ENCODE measurements at regions not wholly inside any gene's neighbourhood (a gene's known extent, or its start where the extent isn't known, plus 50 kb on each side); places are given as distances from the start of the nearest gene placed in this dataset.

DNA sequence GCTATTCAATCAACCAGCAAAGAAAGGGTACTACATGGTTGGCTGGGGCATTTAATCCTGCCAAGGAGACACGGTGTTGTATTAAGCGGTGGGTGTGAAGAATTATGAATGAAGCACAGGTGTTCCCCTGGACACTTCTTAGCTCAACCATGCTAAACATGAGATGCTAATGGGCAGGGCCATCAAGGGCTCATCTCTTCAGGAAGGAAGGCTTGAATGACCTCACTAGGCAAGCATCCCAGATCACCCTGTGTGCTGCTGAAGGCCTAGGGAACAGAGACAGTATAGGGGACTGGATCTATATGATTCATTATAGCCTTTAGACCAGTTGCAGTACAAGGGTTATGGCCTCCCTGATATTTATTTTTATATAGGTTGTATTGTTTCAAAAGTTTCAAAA is 221.3 kb upstream of the SLCO3A1 start:
- 97% methylated on average over 2 of the region's 2 CpGs for WGBS
- no peak for DNase-seq (ENCODE audit: low read depth in 6 of 9, low spot score in 9 of 9)
- H3K4me1 ChIP-seq (ENCODE audit: control insufficient read depth in 2 of 2, insufficient read depth in 2 of 2, low read length in 2 of 2) = no peaks in the 10 kb centered on the region
- no peak overlapping the region for H3K27ac ChIP-seq (ENCODE audit: low read depth in 1 of 2, low read length in 1 of 2)
- H3K36me3 ChIP-seq (ENCODE audit: control insufficient read depth in 2 of 2, insufficient read depth in 2 of 2, low read length in 1 of 2) = no peaks in the 10 kb centered on the region
- no peaks in the 10 kb centered on the region for H3K27me3 ChIP-seq (ENCODE audit: control insufficient read depth in 2 of 2, insufficient read depth in 1 of 2, low read length in 1 of 2)
- no peak overlapping the region for H3K4me3 ChIP-seq (ENCODE audit: low read length in 2 of 2)
- no peaks in the 10 kb centered on the region for H3K9me3 ChIP-seq (ENCODE audit: control insufficient read depth in 2 of 2, insufficient read depth in 1 of 2, low read length in 1 of 2)

DNA sequence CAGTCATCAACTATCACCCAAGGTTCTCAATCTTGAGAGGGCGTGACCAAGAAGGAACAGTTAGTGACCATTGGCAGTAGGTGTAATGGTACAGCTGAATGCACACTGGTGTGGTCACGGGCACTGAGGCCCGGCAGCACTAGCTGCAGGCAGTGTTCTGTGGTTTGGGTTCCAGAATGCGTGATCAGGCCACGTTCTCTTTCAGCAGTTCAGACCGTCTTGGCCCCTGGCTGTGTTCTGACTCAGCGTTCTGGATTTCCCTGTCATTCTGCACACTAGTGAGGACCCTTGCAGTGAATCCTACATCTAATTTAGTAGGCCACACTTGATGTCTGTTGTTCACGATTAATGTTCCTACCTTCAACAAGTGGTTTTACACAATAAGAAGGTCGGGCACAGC is 220.5 kb upstream of the SLCO3A1 start:
- WGBS = 90% methylated on average over 9 of the region's 9 CpGs
- Histone ChIP-seq H3K36me3 (ENCODE audit: control insufficient read depth in 2 of 2, insufficient read depth in 2 of 2, low read length in 1 of 2) (no peaks in the 10 kb centered on the region), H3K27me3 (ENCODE audit: control insufficient read depth in 2 of 2, insufficient read depth in 1 of 2, low read length in 1 of 2) (no peaks in the 10 kb centered on the region), H3K9me3 (ENCODE audit: control insufficient read depth in 2 of 2, insufficient read depth in 1 of 2, low read length in 1 of 2) (no peaks in the 10 kb centered on the region), H3K27ac (ENCODE audit: low read depth in 1 of 2, low read length in 1 of 2) (no peak overlapping the region), H3K4me1 (ENCODE audit: control insufficient read depth in 2 of 2, insufficient read depth in 2 of 2, low read length in 2 of 2) (no peaks in the 10 kb centered on the region), H3K4me3 (ENCODE audit: low read length in 2 of 2) (no peak overlapping the region)
- no peak for DNase-seq (ENCODE audit: low read depth in 6 of 9, low spot score in 9 of 9)

DNA sequence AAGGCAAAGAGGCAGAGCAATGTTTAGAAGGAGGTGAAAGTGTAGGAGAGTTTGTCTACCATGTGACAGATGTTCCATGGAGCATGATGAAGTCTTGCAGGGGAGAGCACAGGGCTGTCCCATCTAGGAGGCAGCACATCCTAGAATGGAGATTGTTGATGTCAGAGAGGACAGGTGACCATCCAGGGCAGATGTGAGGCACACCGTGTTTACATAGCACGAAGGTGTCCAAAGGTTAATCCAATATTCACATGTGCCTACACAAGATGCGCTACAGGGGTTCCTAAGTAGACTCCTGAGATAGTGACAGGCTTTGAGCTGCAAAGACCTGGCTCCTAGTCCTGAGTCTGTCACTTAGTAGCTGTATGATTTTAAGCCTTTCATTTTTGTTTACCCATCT is 219.3 kb upstream of the SLCO3A1 start:
- no peaks in the 10 kb centered on the region for H3K4me1 ChIP-seq (ENCODE audit: control insufficient read depth in 2 of 2, insufficient read depth in 2 of 2, low read length in 2 of 2)

DNA sequence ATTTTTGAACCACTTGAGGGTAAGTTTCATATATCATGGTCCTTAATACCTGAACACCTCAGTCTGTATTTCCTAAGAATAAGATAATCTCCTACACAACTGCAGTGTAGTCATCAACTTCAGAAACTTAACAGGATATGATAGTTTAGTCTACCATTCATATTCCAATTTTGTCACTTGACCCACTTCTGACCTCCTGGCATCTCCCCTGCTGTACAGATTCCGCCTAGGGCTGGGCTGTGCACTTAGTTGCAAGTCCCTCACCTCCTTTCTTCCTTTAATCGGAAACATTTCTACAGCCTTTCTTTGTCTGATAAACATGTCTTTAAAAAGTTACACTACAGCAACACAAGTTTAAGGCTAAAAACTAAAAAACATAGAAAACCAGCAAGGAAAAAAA is 218.4 kb upstream of the SLCO3A1 start:
- WGBS = 95% methylated on average over 2 of the region's 2 CpGs
- H3K27me3 ChIP-seq (ENCODE audit: control insufficient read depth in 2 of 2, insufficient read depth in 1 of 2, low read length in 1 of 2) = no peaks in the 10 kb centered on the region
- no peaks in the 10 kb centered on the region for H3K36me3 ChIP-seq (ENCODE audit: control insufficient read depth in 2 of 2, insufficient read depth in 2 of 2, low read length in 1 of 2)
- no peak for DNase-seq (ENCODE audit: low read depth in 6 of 9, low spot score in 9 of 9)
- no peak overlapping the region for H3K27ac ChIP-seq (ENCODE audit: low read depth in 1 of 2, low read length in 1 of 2)
- H3K4me3 ChIP-seq (ENCODE audit: low read length in 2 of 2) = no peak overlapping the region
- no peaks in the 10 kb centered on the region for H3K4me1 ChIP-seq (ENCODE audit: control insufficient read depth in 2 of 2, insufficient read depth in 2 of 2, low read length in 2 of 2)
- no peaks in the 10 kb centered on the region for H3K9me3 ChIP-seq (ENCODE audit: control insufficient read depth in 2 of 2, insufficient read depth in 1 of 2, low read length in 1 of 2)

More for the DNA sequence above, 219.3 kb upstream of the SLCO3A1 start:
- no peak for DNase-seq (ENCODE audit: low read depth in 6 of 9, low spot score in 9 of 9)
- no peaks in the 10 kb centered on the region for H3K27me3 ChIP-seq (ENCODE audit: control insufficient read depth in 2 of 2, insufficient read depth in 1 of 2, low read length in 1 of 2)
- no peak overlapping the region for H3K27ac ChIP-seq (ENCODE audit: low read depth in 1 of 2, low read length in 1 of 2)
- no peaks in the 10 kb centered on the region for H3K9me3 ChIP-seq (ENCODE audit: control insufficient read depth in 2 of 2, insufficient read depth in 1 of 2, low read length in 1 of 2)
- H3K36me3 ChIP-seq (ENCODE audit: control insufficient read depth in 2 of 2, insufficient read depth in 2 of 2, low read length in 1 of 2) = no peaks in the 10 kb centered on the region
- 97% methylated on average over 3 of the region's 3 CpGs for WGBS
- no peak overlapping the region for H3K4me3 ChIP-seq (ENCODE audit: low read length in 2 of 2)

DNA sequence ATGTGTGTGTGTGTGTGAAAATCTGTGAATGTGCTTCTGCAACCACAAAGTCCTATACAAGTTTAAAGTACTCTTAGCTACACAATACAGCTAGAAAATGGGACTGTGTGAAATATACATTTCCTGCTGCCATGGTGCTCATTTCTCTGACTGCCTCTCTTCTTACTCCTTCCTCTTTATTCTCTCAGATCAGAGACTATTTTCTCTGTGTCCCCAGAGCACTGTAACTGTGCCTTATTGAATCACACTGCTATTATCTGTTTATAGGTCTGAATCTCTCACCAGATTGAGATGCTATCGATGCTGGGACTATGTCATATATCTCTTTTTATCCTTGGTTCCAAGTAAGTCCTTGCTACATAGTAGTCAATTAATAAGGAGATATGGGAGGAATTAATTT is 217.9 kb upstream of the SLCO3A1 start:
- H3K4me3 ChIP-seq (ENCODE audit: low read length in 2 of 2) = no peak overlapping the region
- no peaks in the 10 kb centered on the region for H3K27me3 ChIP-seq (ENCODE audit: control insufficient read depth in 2 of 2, insufficient read depth in 1 of 2, low read length in 1 of 2)
- H3K36me3 ChIP-seq (ENCODE audit: control insufficient read depth in 2 of 2, insufficient read depth in 2 of 2, low read length in 1 of 2) = no peaks in the 10 kb centered on the region
- 95% methylated on average over 1 of the region's 1 CpG for WGBS
- no peak for DNase-seq (ENCODE audit: low read depth in 6 of 9, low spot score in 9 of 9)
- no peak overlapping the region for H3K27ac ChIP-seq (ENCODE audit: low read depth in 1 of 2, low read length in 1 of 2)
- no peaks in the 10 kb centered on the region for H3K4me1 ChIP-seq (ENCODE audit: control insufficient read depth in 2 of 2, insufficient read depth in 2 of 2, low read length in 2 of 2)
- H3K9me3 ChIP-seq (ENCODE audit: control insufficient read depth in 2 of 2, insufficient read depth in 1 of 2, low read length in 1 of 2) = no peaks in the 10 kb centered on the region

DNA sequence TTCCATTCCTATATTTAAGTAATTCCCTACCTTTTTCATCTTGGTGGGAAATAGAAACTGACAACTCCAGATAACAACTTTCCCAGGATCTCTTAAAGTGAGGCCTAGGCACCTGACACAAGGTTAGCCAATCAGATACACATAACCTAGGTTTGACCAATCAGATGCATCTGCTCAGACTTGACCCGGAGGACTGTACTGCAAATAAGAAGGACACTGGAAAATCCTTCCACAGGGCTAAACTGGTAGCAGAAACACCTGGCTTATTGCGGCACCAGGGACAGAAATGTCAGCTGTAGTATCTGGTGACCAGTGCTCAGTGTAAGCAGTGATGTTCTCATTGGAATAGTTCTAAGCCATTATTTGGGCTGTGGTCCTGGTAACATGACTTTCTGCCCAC is 204.5 kb upstream of the SLCO3A1 start:
- 98% methylated on average over 2 of the region's 2 CpGs for WGBS
- Histone ChIP-seq H3K9me3 (ENCODE audit: control insufficient read depth in 2 of 2, insufficient read depth in 1 of 2, low read length in 1 of 2) (no peaks in the 10 kb centered on the region), H3K4me3 (ENCODE audit: low read length in 2 of 2) (no peak overlapping the region), H3K27me3 (ENCODE audit: control insufficient read depth in 2 of 2, insufficient read depth in 1 of 2, low read length in 1 of 2) (no peaks in the 10 kb centered on the region), H3K36me3 (ENCODE audit: control insufficient read depth in 2 of 2, insufficient read depth in 2 of 2, low read length in 1 of 2) (no peaks in the 10 kb centered on the region), H3K27ac (ENCODE audit: low read depth in 1 of 2, low read length in 1 of 2) (no peak overlapping the region), H3K4me1 (ENCODE audit: control insufficient read depth in 2 of 2, insufficient read depth in 2 of 2, low read length in 2 of 2) (no peaks in the 10 kb centered on the region)
- no peak for DNase-seq (ENCODE audit: low read depth in 6 of 9, low spot score in 9 of 9)

DNA sequence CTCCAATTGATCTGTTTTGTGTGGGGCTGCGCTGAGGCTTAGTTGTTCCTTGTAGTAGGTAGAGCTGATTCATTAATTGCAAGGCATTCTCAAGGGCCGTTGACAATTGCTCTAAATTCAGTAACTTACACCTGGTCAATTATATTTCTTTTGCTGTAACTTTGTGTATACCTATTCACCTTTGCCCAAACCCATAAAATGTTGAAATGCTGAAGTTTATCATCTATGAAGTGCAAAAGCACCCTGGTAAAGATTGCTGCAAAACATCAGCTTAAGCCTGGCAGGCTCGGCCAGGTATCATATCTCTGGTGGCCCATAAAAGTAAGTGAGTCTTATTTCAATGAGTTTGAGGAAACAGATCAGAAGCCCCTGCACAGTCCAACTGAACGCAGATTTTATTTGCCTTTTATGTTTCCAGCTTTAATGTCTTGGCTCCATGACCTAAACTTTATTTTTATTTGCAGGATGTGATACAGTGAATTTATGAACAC is 203.6 kb upstream of the SLCO3A1 start:
- no peaks in the 10 kb centered on the region for H3K9me3 ChIP-seq (ENCODE audit: control insufficient read depth in 2 of 2, insufficient read depth in 1 of 2, low read length in 1 of 2)
- WGBS = 96% methylated on average over 4 of the region's 4 CpGs
- DNase-seq (ENCODE audit: low read depth in 6 of 9, low spot score in 9 of 9) = no peak

DNA sequence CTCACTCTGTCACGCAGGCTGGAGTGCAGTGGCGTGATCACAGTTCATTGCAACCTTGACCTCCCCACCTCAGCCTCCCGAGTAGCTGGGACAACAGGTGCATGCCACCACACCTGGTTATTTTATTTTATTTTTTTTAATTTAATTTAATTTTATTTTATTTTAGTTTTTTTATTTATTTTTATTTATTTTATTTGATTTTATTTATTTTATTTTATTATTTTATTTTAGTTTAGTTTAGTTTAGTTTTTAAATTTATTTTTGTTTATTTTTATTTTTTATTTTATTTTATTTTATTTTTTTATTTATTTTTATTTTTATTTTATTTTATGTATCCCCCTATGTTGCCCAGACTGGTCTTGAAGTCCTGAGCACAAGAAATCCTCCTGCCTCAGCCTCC is 202.3 kb upstream of the SLCO3A1 start:
- DNase-seq (ENCODE audit: low read depth in 6 of 9, low spot score in 9 of 9) = no peak
- Histone ChIP-seq H3K9me3 (ENCODE audit: control insufficient read depth in 2 of 2, insufficient read depth in 1 of 2, low read length in 1 of 2) (no peaks in the 10 kb centered on the region), H3K27ac (ENCODE audit: low read depth in 1 of 2, low read length in 1 of 2) (no peak overlapping the region), H3K4me3 (ENCODE audit: low read length in 2 of 2) (no peak overlapping the region), H3K36me3 (ENCODE audit: control insufficient read depth in 2 of 2, insufficient read depth in 2 of 2, low read length in 1 of 2) (no peaks in the 10 kb centered on the region), H3K27me3 (ENCODE audit: control insufficient read depth in 2 of 2, insufficient read depth in 1 of 2, low read length in 1 of 2) (no peaks in the 10 kb centered on the region), H3K4me1 (ENCODE audit: control insufficient read depth in 2 of 2, insufficient read depth in 2 of 2, low read length in 2 of 2) (no peaks in the 10 kb centered on the region)
- 97% methylated on average over 3 of the region's 3 CpGs for WGBS

More for the DNA sequence above, 203.6 kb upstream of the SLCO3A1 start:
- Histone ChIP-seq H3K27ac (ENCODE audit: low read depth in 1 of 2, low read length in 1 of 2) (no peak overlapping the region), H3K4me1 (ENCODE audit: control insufficient read depth in 2 of 2, insufficient read depth in 2 of 2, low read length in 2 of 2) (no peaks in the 10 kb centered on the region), H3K27me3 (ENCODE audit: control insufficient read depth in 2 of 2, insufficient read depth in 1 of 2, low read length in 1 of 2) (no peaks in the 10 kb centered on the region), H3K36me3 (ENCODE audit: control insufficient read depth in 2 of 2, insufficient read depth in 2 of 2, low read length in 1 of 2) (no peaks in the 10 kb centered on the region), H3K4me3 (ENCODE audit: low read length in 2 of 2) (no peak overlapping the region)

DNA sequence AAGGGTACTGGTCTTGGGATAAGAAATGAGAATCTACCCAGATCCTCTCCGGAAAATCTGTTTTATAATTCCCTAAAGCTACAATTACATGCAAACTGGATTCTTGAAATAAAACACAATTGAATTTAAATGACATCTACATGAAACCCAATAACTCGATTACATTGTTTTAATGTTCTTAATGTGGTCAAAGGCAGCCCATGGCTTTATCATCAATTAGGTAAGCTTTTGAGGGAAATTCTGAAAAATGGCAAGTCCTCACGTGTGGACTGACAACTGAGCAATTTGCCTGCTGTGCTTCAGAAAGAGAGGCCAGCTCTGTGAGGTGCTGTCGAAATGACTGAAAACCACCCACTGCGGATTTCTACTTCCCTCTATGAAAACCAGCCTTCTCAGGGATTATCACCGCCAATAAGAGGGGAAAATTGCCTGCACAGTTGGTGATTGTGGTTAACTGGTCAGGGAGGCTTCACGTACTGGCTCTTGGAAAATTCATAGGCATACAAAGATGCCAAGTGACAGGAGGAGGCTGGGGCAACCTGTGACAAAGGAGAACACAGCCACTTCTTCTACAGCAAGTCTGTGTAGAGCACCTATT is 200.8 kb upstream of the SLCO3A1 start:
- Histone ChIP-seq H3K9me3 (ENCODE audit: control insufficient read depth in 2 of 2, insufficient read depth in 1 of 2, low read length in 1 of 2) (no peaks in the 10 kb centered on the region), H3K4me1 (ENCODE audit: control insufficient read depth in 2 of 2, insufficient read depth in 2 of 2, low read length in 2 of 2) (no peaks in the 10 kb centered on the region), H3K36me3 (ENCODE audit: control insufficient read depth in 2 of 2, insufficient read depth in 2 of 2, low read length in 1 of 2) (no peaks in the 10 kb centered on the region), H3K27me3 (ENCODE audit: control insufficient read depth in 2 of 2, insufficient read depth in 1 of 2, low read length in 1 of 2) (no peaks in the 10 kb centered on the region), H3K27ac (ENCODE audit: low read depth in 1 of 2, low read length in 1 of 2) (no peak overlapping the region), H3K4me3 (ENCODE audit: low read length in 2 of 2) (no peak overlapping the region)
- WGBS = 86% methylated on average over 7 of the region's 7 CpGs
- DNase-seq (ENCODE audit: low read depth in 6 of 9, low spot score in 9 of 9) = no peak
